CD4-positive, alpha-beta T cell treated with Interleukin-4 for 1 hour (primary cell): ENCODE measurements at regions not wholly inside any gene's neighbourhood (a gene's known extent, or its start where the extent isn't known, plus 50 kb on each side); places are given as distances from the start of the nearest gene placed in this dataset.
"Not testable (repeated sequence)": the region's sequence is repeated elsewhere in the genome, so short reads cannot be mapped to it uniquely, and the experiment has no call there.

Experiments used
- DNase-seq, 2 donors: peaks; one replicate each; pipeline ENCODE4 v3.0.0-alpha.2; 2020 to 2022

- no peak for DNase-seq
Observed at GRCh38 chr14:53247596-53248370, 94.7 kb upstream of the DDHD1 start.

- DNase-seq, result not testable (repeated sequence)
Observed at GRCh38 chr14:53242898-53243297, 89.8 kb upstream of the DDHD1 start.

- no peak for DNase-seq
Observed at GRCh38 chr14:53237488-53237887, 84.4 kb upstream of the DDHD1 start.

- DNase-seq, result no peak
Observed at GRCh38 chr14:53236708-53237107, 83.6 kb upstream of the DDHD1 start.

GRCh38 chr14:53231171-53231570 is 78.0 kb upstream of the DDHD1 start:
- DNase-seq, result no peak

- no peak for DNase-seq
Observed at GRCh38 chr14:53228966-53229365, 75.8 kb upstream of the DDHD1 start.

GRCh38 chr14:53227154-53227718 is 74.1 kb upstream of the DDHD1 start:
- DNase-seq, result no peak

GRCh38 chr14:53226553-53226952 is 73.4 kb upstream of the DDHD1 start:
- DNase-seq, result no peak

GRCh38 chr14:53220914-53221313 is 67.8 kb upstream of the DDHD1 start:
- no peak for DNase-seq

- no peak for DNase-seq
Observed at GRCh38 chr14:53218161-53218560, 65.0 kb upstream of the DDHD1 start.

GRCh38 chr14:53217316-53217994 is 64.3 kb upstream of the DDHD1 start:
- peak; percentile 68 to 72 for DNase-seq

- not testable (repeated sequence) for DNase-seq
Observed at GRCh38 chr14:53216955-53217315, 63.8 kb upstream of the DDHD1 start.

- DNase-seq, result not testable (repeated sequence)
Observed at GRCh38 chr14:53216478-53216877, 63.4 kb upstream of the DDHD1 start.

GRCh38 chr14:53215101-53215500 is 62.0 kb upstream of the DDHD1 start:
- no peak for DNase-seq

GRCh38 chr14:53214384-53214783 is 61.3 kb upstream of the DDHD1 start:
- no peak for DNase-seq

GRCh38 chr14:53213761-53214160 is 60.6 kb upstream of the DDHD1 start:
- no peak for DNase-seq

GRCh38 chr14:53209370-53209769 is 56.2 kb upstream of the DDHD1 start:
- DNase-seq, result no peak
